ENCODE measurements at regions not wholly inside any gene's neighbourhood (a gene's known extent, or its start where the extent isn't known, plus 50 kb on each side); places are given as distances from the start of the nearest gene placed in this dataset.

- no peak for TF ChIP-seq CTCF (IDR thresholded peaks at IDR 0.05)
- TF ChIP-seq POLR2A (IDR thresholded peaks at IDR 0.05): no peak
Observed at GRCh38 chr5:57805732-57806131, 323.1 kb upstream of the ACTBL2 start.
